HepG2 (cell line): ENCODE measurements at regions not wholly inside any gene's neighbourhood (a gene's known extent, or its start where the extent isn't known, plus 50 kb on each side); places are given as distances from the start of the nearest gene placed in this dataset.

ENCODE experiments used
- ATAC-seq: fragments of 200-7000 bp; cut with Tn5 transposase; 3 replicates; pipeline ENCODE4 v1.9.1; 2020; ENCODE audit warnings: mild to moderate bottlenecking, moderate library complexity
- BruUV-seq: library from RNA; stranded (reverse); fragments of 400-500 nt; replicated peaks from 2 replicates; lab custom pipeline; 2021; lab: Mats Ljungman, UMichigan
- CTCF ChIA-PET: fragments of 300-600 bp; formaldehyde crosslinking; extraction: SDS; loops from one replicate; lab custom pipeline; 2021; ENCODE audit warnings: low total read pairs, inconsistent platforms, low intra/inter-chr PET ratio; lab: Yijun Ruan, JAX
- POLR2A ChIA-PET: fragments of 350-600 bp; sonication (Branson Sonifier 250); formaldehyde crosslinking; loops from one replicate; lab custom pipeline; 2020; ENCODE audit warnings: antibody characterized with exemption, inconsistent platforms; lab: Yijun Ruan, JAX
- DNase-seq: peaks from one replicate; pipeline ENCODE4 v3.0.0-alpha.2; 2015; ENCODE audit warnings: low spot score
- FAIRE-seq: peaks from 3 replicates; lab custom pipeline; 2011; peaks lifted over from hg19 to GRCh38; lab: Jason Lieb, UNC
- H2AFZ ChIP-seq: one replicate; pipeline ENCODE4 v1.6.1; 2011; ENCODE audit warnings: low read length, inconsistent platforms
- H3K27ac ChIP-seq: fragments of 300-600 bp; 3 replicates; pipeline ENCODE4 v1.8.0; 2011; ENCODE audit warnings: mixed run types, mild to moderate bottlenecking, mixed read lengths, low read length, inconsistent platforms; ENCODE audit not compliant: insufficient read depth; ENCODE audit errors: extremely low read length
- H3K27me3 ChIP-seq, 2 experiments: fragments of 200-600 bp in 1 of 2; 2 replicates in 1 of 2; 3 replicates in 1 of 2; pipeline versions ENCODE4 v1.6.0 to v1.8.0; 2011; ENCODE audit warnings: low read length in 2 of 2, mild to moderate bottlenecking in 2 of 2, moderate library complexity in 2 of 2, inconsistent platforms in 1 of 2; ENCODE audit not compliant: insufficient read depth in 2 of 2, control insufficient read depth in 1 of 2
- H3K36me3 ChIP-seq, 2 experiments: fragments of 200-600 bp in 1 of 2; replicated peaks in 1 of 2; 2 replicates in 1 of 2; 3 replicates in 1 of 2; pipeline versions ENCODE4 v1.5.1 to v1.8.0; 2011; ENCODE audit warnings: low read length in 2 of 2, inconsistent platforms in 1 of 2; ENCODE audit not compliant: insufficient read depth in 2 of 2, control insufficient read depth in 1 of 2
- H3K4me1 ChIP-seq: 2 replicates; pipeline ENCODE4 v1.5.1; 2012; ENCODE audit warnings: low read length, inconsistent platforms; ENCODE audit not compliant: insufficient read depth
- H3K4me2 ChIP-seq: 2 replicates; pipeline ENCODE4 v1.6.0; 2011; ENCODE audit warnings: low read depth, low read length, inconsistent platforms
- H3K4me3 ChIP-seq, 3 experiments: fragments of 200-600 bp in 1 of 3; sonication (generic), shearing (Covaris generic) in 1 of 3; replicated peaks in 1 of 3; 2 replicates each; pipeline ENCODE4 v1.5.1; 2011 to 2016; ENCODE audit warnings: low read length in 3 of 3, inconsistent platforms in 2 of 3, low read depth in 2 of 3, mild to moderate bottlenecking in 2 of 3, control low read depth in 1 of 3, mixed read lengths in 1 of 3; ENCODE audit not compliant: insufficient read depth in 1 of 3
- H3K79me2 ChIP-seq: one replicate; pipeline ENCODE4 v1.6.1; 2011; ENCODE audit warnings: low read length, inconsistent platforms; ENCODE audit not compliant: insufficient read depth
- H3K9ac ChIP-seq: 2 replicates; pipeline ENCODE4 v1.6.0; 2011; ENCODE audit warnings: mild to moderate bottlenecking, low read depth, low read length, inconsistent platforms; ENCODE audit not compliant: insufficient read depth
- H3K9me3 ChIP-seq: 2 replicates; pipeline ENCODE4 v1.5.1; 2012; ENCODE audit warnings: mild to moderate bottlenecking, low read length
- H4K20me1 ChIP-seq: 2 replicates; pipeline ENCODE4 v1.6.0; 2011; ENCODE audit warnings: inconsistent platforms, mild to moderate bottlenecking, low read length, moderate library complexity; ENCODE audit not compliant: insufficient read depth
- ATAD3A ChIP-seq: sonication (generic); formaldehyde crosslinking; IDR thresholded peaks from 2 replicates; pipeline ENCODE4 v1.4.0; 2020; ENCODE audit warnings: missing genetic modification reagents
- CHCHD3 ChIP-seq: sonication (generic); formaldehyde crosslinking; IDR thresholded peaks from 2 replicates; pipeline ENCODE4 v1.8.0; 2022; ENCODE audit warnings: mild to moderate bottlenecking, missing genetic modification reagents, moderate library complexity
- ETV6 ChIP-seq: sonication (generic); formaldehyde crosslinking; conservative IDR thresholded peaks from 2 replicates; pipeline ENCODE4 v1.4.0; 2020; ENCODE audit warnings: missing genetic modification reagents
- HNRNPK ChIP-seq: fragments of 200-400 bp; formaldehyde crosslinking; IDR thresholded peaks from 2 replicates; pipeline ENCODE4 v1.6.1; 2018; ENCODE audit warnings: low read length, low read depth, moderate library complexity, mild to moderate bottlenecking; ENCODE audit not compliant: poor library complexity, severe bottlenecking
- JUND ChIP-seq: sonication (generic); formaldehyde crosslinking; IDR thresholded peaks from 2 replicates; pipeline ENCODE4 v1.8.0; 2022; ENCODE audit warnings: mild to moderate bottlenecking, missing genetic modification reagents
- LCORL ChIP-seq, 2 experiments: fragments of 450-650 bp in 1 of 2; sonication (generic) in 1 of 2; formaldehyde crosslinking in 1 of 2; IDR thresholded peaks; 2 replicates each; pipeline versions ENCODE4 v1.5.0 to v1.6.1; 2017 to 2020; ENCODE audit warnings: antibody characterized with exemption in 1 of 2, missing genetic modification reagents in 1 of 2
- MAF1 ChIP-seq: sonication (generic); formaldehyde crosslinking; IDR thresholded peaks from 2 replicates; pipeline ENCODE4 v1.5.0; 2020; ENCODE audit warnings: missing genetic modification reagents, borderline replicate concordance
- NFIC ChIP-seq: IDR thresholded peaks from 2 replicates; pipeline ENCODE4 v1.6.1; 2012; ENCODE audit warnings: mild to moderate bottlenecking, low read length, inconsistent platforms
- ZNF143 ChIP-seq: sonication (generic); formaldehyde crosslinking; IDR thresholded peaks from 2 replicates; pipeline ENCODE4 v1.4.0; 2020; ENCODE audit warnings: missing genetic modification reagents
- ZNF18 ChIP-seq: sonication (generic); formaldehyde crosslinking; IDR thresholded peaks from 2 replicates; pipeline ENCODE4 v1.8.0; 2022; ENCODE audit warnings: mild to moderate bottlenecking, missing genetic modification reagents; ENCODE audit not compliant: insufficient replicate concordance
- ZNF614 ChIP-seq: IDR thresholded peaks from 2 replicates; pipeline ENCODE4 v1.6.1; 2018; ENCODE audit warnings: missing biosample characterization, missing genetic modification reagents, inconsistent platforms, borderline replicate concordance
- ZNF839 ChIP-seq: sonication (generic); formaldehyde crosslinking; IDR thresholded peaks from 2 replicates; pipeline ENCODE4 v1.4.0; 2020; ENCODE audit warnings: missing genetic modification reagents, mild to moderate bottlenecking, borderline replicate concordance
- WGBS: methylation state at CpG from one replicate; pipeline ENCODE4 v1.1.6; 2017; ENCODE audit warnings: low lambda C conversion rate; 5-methylcytosine and 5-hydroxymethylcytosine counted together
- in situ Hi-C: cut with HindIII; loops from 2 replicates; pipeline ENCODE4 v1.10.0; 2017; ENCODE audit warnings: low pct_unique_long_range_greater_than_20kb; ENCODE audit not compliant: extremely low pct_ligation_motif_present
- intact Hi-C: fragments of 100-400 bp; cut with micrococcal nuclease; formaldehyde crosslinking; loops from one replicate; pipeline ENCODE4 v1.10.0; 2022; ENCODE audit not compliant: unreplicated experiment
- TF ChIP-seq, protein P1 (sequence below): sonication (generic); formaldehyde crosslinking; IDR thresholded peaks from 2 replicates; pipeline ENCODE4 v1.4.0; 2020; ENCODE audit warnings: missing genetic modification reagents, borderline replicate concordance

DNA sequence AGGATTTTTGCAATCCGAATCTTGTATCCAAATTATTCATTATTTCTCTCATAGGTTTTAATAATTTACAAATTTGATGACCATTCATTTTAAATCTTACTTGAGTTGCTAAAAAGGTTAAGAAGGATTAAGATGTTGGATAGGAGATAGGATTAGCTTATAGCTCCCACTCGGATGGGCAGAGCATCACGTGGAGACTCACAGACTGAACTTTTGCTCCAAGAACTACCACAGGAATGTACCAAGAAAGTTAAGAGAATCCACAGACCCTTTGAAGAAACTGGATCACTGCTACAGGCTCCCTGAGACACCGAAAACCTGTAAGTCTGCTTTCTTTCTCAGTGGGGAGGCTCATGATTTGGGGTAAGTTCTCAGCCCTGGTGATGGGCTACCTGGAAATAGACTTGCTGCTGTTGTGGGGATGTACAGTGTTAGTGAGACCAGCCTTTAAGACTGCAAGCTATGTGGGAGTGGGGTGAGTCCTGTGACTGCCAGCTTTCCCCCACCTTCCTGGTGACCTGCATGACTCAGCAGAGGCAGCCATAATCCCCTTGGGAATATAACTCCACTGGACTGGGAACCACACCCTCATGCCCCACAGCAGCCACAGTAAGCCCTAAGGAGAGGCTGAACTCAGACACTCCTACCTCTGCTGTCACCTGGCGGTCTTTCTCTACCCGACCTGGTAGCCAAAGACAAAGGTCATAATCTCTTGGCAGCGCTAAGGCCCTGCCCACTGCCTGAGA is 1458.0 kb downstream of the OLFM4 start:
- H3K9ac ChIP-seq, result no peak overlapping the region
- H3K9me3 ChIP-seq, result peaks cover 69% of the 10 kb centered on the region
- WGBS, result 7% methylated on average over 5 of the region's 7 CpGs
- H3K4me1 ChIP-seq, result no peaks in the 10 kb centered on the region
- H3K79me2 ChIP-seq, result no peaks in the 10 kb centered on the region
- H3K4me2 ChIP-seq, result no peak overlapping the region
- H3K36me3 ChIP-seq, result no peaks in the 10 kb centered on the region
- no peaks in the 10 kb centered on the region for H4K20me1 ChIP-seq
- H3K4me3 ChIP-seq, result no peak overlapping the region
- FAIRE-seq, result no peak
- H3K27ac ChIP-seq, result no peak overlapping the region
- CTCF ChIA-PET, result no interaction called here
- ATAC-seq, result no peak
- no peak for DNase-seq
- H3K27me3 ChIP-seq, result no peaks in the 10 kb centered on the region
- TF ChIP-seq CHCHD3 (CRISPR knock-in tag) (no peak), ZNF143 (CRISPR knock-in tag) (no peak), ZNF839 (CRISPR knock-in tag) (no peak), ZNF614 (CRISPR knock-in tag) (no peak), MAF1 (CRISPR knock-in tag) (no peak), NFIC (no peak), ATAD3A (no peak), ZNF18 (CRISPR knock-in tag) (no peak), JUND (CRISPR knock-in tag) (no peak), HNRNPK (no peak), ETV6 (CRISPR knock-in tag) (no peak), LCORL (IDR thresholded peaks at IDR 0.05) (no peak), LCORL (CRISPR knock-in tag; IDR thresholded peaks at IDR 0.05) (no peak)
- TF ChIP-seq, protein P1, sequence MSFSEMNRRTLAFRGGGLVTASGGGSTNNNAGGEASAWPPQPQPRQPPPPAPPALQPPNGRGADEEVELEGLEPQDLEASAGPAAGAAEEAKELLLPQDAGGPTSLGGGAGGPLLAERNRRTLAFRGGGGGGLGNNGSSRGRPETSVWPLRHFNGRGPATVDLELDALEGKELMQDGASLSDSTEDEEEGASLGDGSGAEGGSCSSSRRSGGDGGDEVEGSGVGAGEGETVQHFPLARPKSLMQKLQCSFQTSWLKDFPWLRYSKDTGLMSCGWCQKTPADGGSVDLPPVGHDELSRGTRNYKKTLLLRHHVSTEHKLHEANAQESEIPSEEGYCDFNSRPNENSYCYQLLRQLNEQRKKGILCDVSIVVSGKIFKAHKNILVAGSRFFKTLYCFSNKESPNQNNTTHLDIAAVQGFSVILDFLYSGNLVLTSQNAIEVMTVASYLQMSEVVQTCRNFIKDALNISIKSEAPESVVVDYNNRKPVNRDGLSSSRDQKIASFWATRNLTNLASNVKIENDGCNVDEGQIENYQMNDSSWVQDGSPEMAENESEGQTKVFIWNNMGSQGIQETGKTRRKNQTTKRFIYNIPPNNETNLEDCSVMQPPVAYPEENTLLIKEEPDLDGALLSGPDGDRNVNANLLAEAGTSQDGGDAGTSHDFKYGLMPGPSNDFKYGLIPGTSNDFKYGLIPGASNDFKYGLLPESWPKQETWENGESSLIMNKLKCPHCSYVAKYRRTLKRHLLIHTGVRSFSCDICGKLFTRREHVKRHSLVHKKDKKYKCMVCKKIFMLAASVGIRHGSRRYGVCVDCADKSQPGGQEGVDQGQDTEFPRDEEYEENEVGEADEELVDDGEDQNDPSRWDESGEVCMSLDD (CRISPR knock-in tag), result no peak
- TF ChIP-seq, all 625 proteins: peak for 0
- BruUV-seq, result no TSS peak
- in situ Hi-C loops, result no loop called here
- intact Hi-C loops, result no loop called here
- POLR2A ChIA-PET, result no interaction called here
- no peak overlapping the region for H2AFZ ChIP-seq
